A673 (cell line): ENCODE measurements at regions not wholly inside any gene's neighbourhood (a gene's known extent, or its start where the extent isn't known, plus 50 kb on each side); places are given as distances from the start of the nearest gene placed in this dataset.

ENCODE experiments used
- BruUV-seq: library from RNA; stranded (reverse); fragments of 400-500 nt; replicated peaks from 2 replicates; lab custom pipeline; 2021; lab: Mats Ljungman, UMichigan
- CTCF ChIA-PET: fragments of 300-600 bp; sonication (Branson Sonifier 250); formaldehyde crosslinking; loops from one replicate; lab custom pipeline; 2022; ENCODE audit warnings: antibody characterized with exemption; lab: Charles Lee
- POLR2A ChIA-PET: fragments of 300-600 bp; sonication (Branson Sonifier 250); formaldehyde crosslinking; loops from one replicate; lab custom pipeline; 2022; ENCODE audit warnings: antibody characterized with exemption; ENCODE audit not compliant: low non-redundant PET; lab: Charles Lee
- DNase-seq: peaks from one replicate; pipeline ENCODE4 v3.0.0-alpha.2; 2015; ENCODE audit warnings: low spot score
- H3K27ac ChIP-seq: fragments of 200-600 bp; sonication (generic); 2 replicates; pipeline ENCODE4 v1.5.1; 2016; ENCODE audit warnings: mixed run types, low read depth, mild to moderate bottlenecking, mixed read lengths, antibody characterized with exemption, low read length; ENCODE audit not compliant: poor library complexity, severe bottlenecking
- H3K27me3 ChIP-seq: fragments of 200-600 bp; sonication (generic); replicated peaks from 2 replicates; pipeline ENCODE4 v1.6.1; 2017; ENCODE audit warnings: mixed run types, low read depth, mild to moderate bottlenecking, mixed read lengths, antibody characterized with exemption, low read length; ENCODE audit not compliant: insufficient read depth, poor library complexity
- H3K36me3 ChIP-seq: fragments of 200-600 bp; sonication (generic); 2 replicates; pipeline ENCODE4 v1.6.1; 2016; ENCODE audit warnings: mixed run types, mild to moderate bottlenecking, mixed read lengths, antibody characterized with exemption, low read length; ENCODE audit not compliant: insufficient read depth, poor library complexity, severe bottlenecking
- H3K4me1 ChIP-seq: fragments of 200-600 bp; sonication (generic); 2 replicates; pipeline ENCODE4 v1.6.1; 2017; ENCODE audit warnings: mixed run types, mild to moderate bottlenecking, mixed read lengths, antibody characterized with exemption, low read length; ENCODE audit not compliant: insufficient read depth, poor library complexity, severe bottlenecking
- H3K4me3 ChIP-seq: fragments of 200-600 bp; sonication (generic); 2 replicates; pipeline ENCODE4 v1.5.1; 2016; ENCODE audit warnings: low read depth, mixed run types, mild to moderate bottlenecking, mixed read lengths, low read length; ENCODE audit not compliant: poor library complexity, severe bottlenecking
- H3K9me3 ChIP-seq: fragments of 200-600 bp; sonication (generic); 2 replicates; pipeline ENCODE4 v1.6.1; 2016; ENCODE audit warnings: mixed run types, low read depth, mild to moderate bottlenecking, mixed read lengths, antibody characterized with exemption, low read length; ENCODE audit not compliant: poor library complexity, severe bottlenecking
- EZH2 ChIP-seq: fragments of 200-600 bp; sonication (generic); IDR thresholded peaks from 2 replicates; pipeline ENCODE4 v1.6.1; 2017; ENCODE audit warnings: borderline replicate concordance, low read depth, mild to moderate bottlenecking, mixed read lengths, antibody characterized with exemption, low read length; ENCODE audit not compliant: poor library complexity, severe bottlenecking
- intact Hi-C: fragments of 100-400 bp; cut with micrococcal nuclease; formaldehyde crosslinking; loops from one replicate; pipeline ENCODE4 v1.10.0; 2022; ENCODE audit not compliant: unreplicated experiment
- TF ChIP-seq, protein P1 (sequence below): fragments of 300-800, 200-600 bp; sonication (generic); conservative IDR thresholded peaks from 2 replicates; pipeline ENCODE4 v1.5.1; 2017; ENCODE audit warnings: low read depth, mild to moderate bottlenecking, antibody characterized with exemption, low read length, moderate library complexity, mixed read lengths

DNA sequence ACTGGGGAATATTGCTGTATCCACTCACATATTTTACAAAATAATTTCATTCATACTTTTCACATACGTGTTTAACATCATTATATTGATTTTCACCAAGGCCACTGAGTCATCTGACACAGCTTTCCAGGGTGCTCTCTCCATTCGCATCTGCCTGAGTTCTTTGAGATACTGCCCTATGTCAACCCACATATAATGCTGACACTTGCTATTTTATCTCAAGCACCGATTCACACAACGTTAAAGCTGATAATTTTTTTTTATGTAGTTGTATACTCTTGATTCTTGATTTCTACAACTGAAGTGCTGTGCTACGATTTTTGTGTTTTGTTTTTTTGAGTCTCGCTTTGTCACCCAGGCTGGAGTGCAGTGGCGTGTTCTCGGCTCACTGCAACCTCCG is 249.8 kb upstream of the CDIN1 start:
- TF ChIP-seq, protein P1, sequence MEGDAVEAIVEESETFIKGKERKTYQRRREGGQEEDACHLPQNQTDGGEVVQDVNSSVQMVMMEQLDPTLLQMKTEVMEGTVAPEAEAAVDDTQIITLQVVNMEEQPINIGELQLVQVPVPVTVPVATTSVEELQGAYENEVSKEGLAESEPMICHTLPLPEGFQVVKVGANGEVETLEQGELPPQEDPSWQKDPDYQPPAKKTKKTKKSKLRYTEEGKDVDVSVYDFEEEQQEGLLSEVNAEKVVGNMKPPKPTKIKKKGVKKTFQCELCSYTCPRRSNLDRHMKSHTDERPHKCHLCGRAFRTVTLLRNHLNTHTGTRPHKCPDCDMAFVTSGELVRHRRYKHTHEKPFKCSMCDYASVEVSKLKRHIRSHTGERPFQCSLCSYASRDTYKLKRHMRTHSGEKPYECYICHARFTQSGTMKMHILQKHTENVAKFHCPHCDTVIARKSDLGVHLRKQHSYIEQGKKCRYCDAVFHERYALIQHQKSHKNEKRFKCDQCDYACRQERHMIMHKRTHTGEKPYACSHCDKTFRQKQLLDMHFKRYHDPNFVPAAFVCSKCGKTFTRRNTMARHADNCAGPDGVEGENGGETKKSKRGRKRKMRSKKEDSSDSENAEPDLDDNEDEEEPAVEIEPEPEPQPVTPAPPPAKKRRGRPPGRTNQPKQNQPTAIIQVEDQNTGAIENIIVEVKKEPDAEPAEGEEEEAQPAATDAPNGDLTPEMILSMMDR: no peak
- TF ChIP-seq EZH2: no peak
- ChIA-PET CTCF (no interaction called here), POLR2A (no interaction called here)
- Histone ChIP-seq H3K27ac (no peak overlapping the region), H3K9me3 (no peaks in the 10 kb centered on the region), H3K27me3 (no peaks in the 10 kb centered on the region), H3K4me3 (no peak overlapping the region), H3K36me3 (no peaks in the 10 kb centered on the region), H3K4me1 (no peaks in the 10 kb centered on the region)
- no TSS peak for BruUV-seq
- intact Hi-C loops: no loop called here
- no peak for DNase-seq

DNA sequence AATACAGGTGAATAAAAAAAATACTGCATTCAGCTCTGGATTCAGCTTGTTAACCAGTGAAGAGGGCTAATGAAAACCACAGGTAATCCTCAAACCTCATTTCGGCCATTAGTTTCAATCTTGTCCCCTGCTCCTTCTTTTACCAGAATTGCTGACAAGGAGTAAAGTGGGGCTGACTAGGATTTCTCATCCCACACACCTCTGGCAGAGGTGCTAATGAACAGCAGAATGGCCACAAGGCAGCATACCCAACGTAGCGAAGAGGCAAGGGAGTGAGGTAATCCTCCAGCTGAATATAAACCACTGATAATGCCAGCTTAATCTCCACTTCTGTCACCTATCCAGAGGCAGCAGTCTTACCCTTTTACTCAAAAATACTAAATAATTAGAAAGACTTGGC is 248.8 kb upstream of the CDIN1 start:
- TF ChIP-seq EZH2: no peak
- TF ChIP-seq, protein P1: no peak
- ChIA-PET CTCF (no interaction called here), POLR2A (no interaction called here)
- Histone ChIP-seq H3K27me3 (no peaks in the 10 kb centered on the region), H3K4me3 (no peak overlapping the region), H3K36me3 (no peaks in the 10 kb centered on the region), H3K4me1 (no peaks in the 10 kb centered on the region), H3K27ac (no peak overlapping the region), H3K9me3 (no peaks in the 10 kb centered on the region)
- DNase-seq: no peak
- intact Hi-C loops: no loop called here
- BruUV-seq: no TSS peak

DNA sequence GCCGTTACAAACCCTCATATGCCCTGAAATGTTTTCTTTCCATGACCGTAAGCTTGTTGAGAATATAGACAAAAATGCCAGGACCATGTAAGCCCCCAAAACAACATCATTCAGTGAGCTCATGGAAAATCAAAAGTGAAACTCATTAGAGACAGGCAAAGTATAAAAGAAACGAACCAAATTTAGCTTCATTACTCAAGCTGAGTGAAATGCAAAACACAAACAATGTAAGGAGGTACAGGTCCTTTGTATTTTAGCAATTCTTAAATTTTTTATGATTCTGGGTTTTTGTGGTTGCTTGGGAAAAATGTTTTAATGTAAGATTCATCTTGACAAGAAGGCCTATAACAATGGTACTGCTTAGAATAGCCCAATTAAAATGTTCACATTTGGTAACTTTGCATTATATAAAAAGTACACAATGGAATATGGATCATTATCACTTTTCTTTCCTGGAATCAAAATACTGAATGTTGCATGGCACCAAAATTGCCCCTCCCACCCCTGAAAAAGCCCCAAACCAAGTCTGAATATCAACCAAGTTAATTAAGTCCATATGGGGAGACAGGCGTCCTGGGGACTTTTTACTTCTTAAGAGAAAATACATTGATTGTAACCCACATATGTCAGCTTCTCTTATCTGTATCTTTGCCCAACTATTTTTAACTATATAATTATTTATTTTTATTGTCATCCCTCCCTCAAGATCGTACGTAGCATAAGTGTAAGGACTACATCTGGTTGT is 247.7 kb upstream of the CDIN1 start:
- Histone ChIP-seq H3K27me3 (no peaks in the 10 kb centered on the region), H3K4me3 (no peak overlapping the region), H3K36me3 (no peaks in the 10 kb centered on the region), H3K4me1 (no peaks in the 10 kb centered on the region), H3K27ac (no peak overlapping the region), H3K9me3 (no peaks in the 10 kb centered on the region)
- TF ChIP-seq EZH2: no peak
- TF ChIP-seq, protein P1: no peak
- BruUV-seq: no TSS peak
- CTCF ChIA-PET: no interaction called here
- intact Hi-C loops: no loop called here
- DNase-seq: no peak
- POLR2A ChIA-PET: no interaction called here
